ENCODE measurements at regions not wholly inside any gene's neighbourhood (a gene's known extent, or its start where the extent isn't known, plus 50 kb on each side); places are given as distances from the start of the nearest gene placed in this dataset.
"Not testable (repeated sequence)": the region's sequence is repeated elsewhere in the genome, so short reads cannot be mapped to it uniquely, and the experiment has no call there.

DNA sequence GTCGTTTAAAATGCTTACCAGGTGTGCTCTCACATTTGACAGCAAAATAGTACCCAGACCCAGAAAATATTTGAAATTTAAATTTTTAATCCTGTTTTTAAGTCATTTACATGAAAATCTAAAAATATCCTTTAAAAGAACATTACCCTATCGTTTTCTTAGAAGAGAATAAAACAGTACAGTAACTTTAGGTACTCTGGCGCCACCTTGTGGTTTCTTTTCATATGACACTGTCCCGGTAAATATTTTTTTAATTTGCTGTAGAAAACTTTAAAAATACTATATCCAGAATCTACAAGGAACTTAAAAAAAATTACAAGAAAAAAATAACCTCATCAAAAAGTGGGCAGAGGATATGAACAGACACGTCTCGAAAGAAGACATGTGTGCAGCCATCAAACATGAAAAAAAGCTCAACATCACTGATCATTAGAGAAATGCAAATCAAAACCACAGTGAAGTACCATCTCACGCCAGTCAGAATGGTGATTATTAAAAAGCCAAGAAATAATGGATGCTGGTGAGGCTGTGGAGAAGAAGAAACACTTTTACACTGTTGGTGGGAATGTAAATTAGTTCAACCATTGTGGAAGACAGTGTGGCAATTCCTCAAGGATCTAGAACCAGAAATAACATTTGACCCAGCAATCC is 129.2 kb downstream of the RGS21 start:
- no peaks in the 10 kb centered on the region for H3K27me3 ChIP-seq (ENCODE audit: control insufficient read depth in 1 of 2, insufficient read depth in 2 of 2, low read length in 2 of 2)
- H3K36me3 ChIP-seq (ENCODE audit: control insufficient read depth in 2 of 2, insufficient read depth in 2 of 2, low read length in 1 of 2) = no peaks in the 10 kb centered on the region
- no peak overlapping the region for H3K27ac ChIP-seq (ENCODE audit: low read depth in 2 of 2, low read length in 1 of 2)
- no peaks in the 10 kb centered on the region for H3K9me3 ChIP-seq (ENCODE audit: control insufficient read depth in 2 of 2, insufficient read depth in 1 of 2, low read depth in 1 of 2, low read length in 1 of 2)
- H3K4me3 ChIP-seq (ENCODE audit: low read depth in 1 of 2, low read length in 2 of 2) = no peak overlapping the region
- H3K4me1 ChIP-seq (ENCODE audit: control insufficient read depth in 2 of 2, insufficient read depth in 2 of 2, low read length in 1 of 2) = no peaks in the 10 kb centered on the region
- WGBS, 2 donors = 14 to 15% methylated on average over 7 of the region's 7 CpGs

- H3K27me3 ChIP-seq (ENCODE audit: control insufficient read depth in 1 of 2, insufficient read depth in 2 of 2, low read length in 2 of 2) = no peaks in the 10 kb centered on the region
- no peaks in the 10 kb centered on the region for H3K36me3 ChIP-seq (ENCODE audit: control insufficient read depth in 2 of 2, insufficient read depth in 2 of 2, low read length in 1 of 2)
- H3K4me3 ChIP-seq (ENCODE audit: low read depth in 1 of 2, low read length in 2 of 2) = no peak overlapping the region
- no peak overlapping the region for H3K27ac ChIP-seq (ENCODE audit: low read depth in 2 of 2, low read length in 1 of 2)
- no peaks in the 10 kb centered on the region for H3K9me3 ChIP-seq (ENCODE audit: control insufficient read depth in 2 of 2, insufficient read depth in 1 of 2, low read depth in 1 of 2, low read length in 1 of 2)
- H3K4me1 ChIP-seq (ENCODE audit: control insufficient read depth in 2 of 2, insufficient read depth in 2 of 2, low read length in 1 of 2) = no peaks in the 10 kb centered on the region
Observed at GRCh38 chr1:192448026-192448578, 127.5 kb upstream of the RGS1 start.

GRCh38 chr1:192453360-192453992 is 122.1 kb upstream of the RGS1 start:
- Histone ChIP-seq H3K4me3 (ENCODE audit: low read depth in 1 of 2, low read length in 2 of 2) (no peak overlapping the region), H3K4me1 (ENCODE audit: control insufficient read depth in 2 of 2, insufficient read depth in 2 of 2, low read length in 1 of 2) (no peaks in the 10 kb centered on the region), H3K27me3 (ENCODE audit: control insufficient read depth in 1 of 2, insufficient read depth in 2 of 2, low read length in 2 of 2) (no peaks in the 10 kb centered on the region), H3K36me3 (ENCODE audit: control insufficient read depth in 2 of 2, insufficient read depth in 2 of 2, low read length in 1 of 2) (no peaks in the 10 kb centered on the region), H3K27ac (ENCODE audit: low read depth in 2 of 2, low read length in 1 of 2) (no peak overlapping the region), H3K9me3 (ENCODE audit: control insufficient read depth in 2 of 2, insufficient read depth in 1 of 2, low read depth in 1 of 2, low read length in 1 of 2) (no peaks in the 10 kb centered on the region)
- 83% methylated on average over 8 of the region's 8 CpGs for WGBS, 2 donors

DNA sequence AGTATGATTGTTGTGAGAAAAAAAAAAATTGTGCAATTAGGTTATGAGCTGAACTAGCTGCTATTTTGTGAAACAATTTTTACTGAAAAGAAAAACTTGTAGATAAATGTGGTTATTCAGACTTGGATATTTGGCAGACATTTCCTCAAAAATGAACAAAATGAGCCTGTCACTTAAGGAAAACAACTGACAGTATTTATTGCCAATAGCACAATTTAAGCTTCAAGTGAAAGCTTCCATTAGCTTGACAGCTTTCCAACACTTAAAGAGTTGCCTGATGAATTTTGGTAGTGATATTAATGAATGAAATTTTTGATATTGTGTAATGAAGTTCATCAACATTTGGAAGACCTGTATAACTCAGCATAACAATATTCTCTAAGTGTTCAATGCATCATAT is 116.1 kb upstream of the RGS1 start:
- no peak overlapping the region for H3K4me3 ChIP-seq (ENCODE audit: low read depth in 1 of 2, low read length in 2 of 2)
- H3K4me1 ChIP-seq (ENCODE audit: control insufficient read depth in 2 of 2, insufficient read depth in 2 of 2, low read length in 1 of 2) = no peaks in the 10 kb centered on the region
- H3K36me3 ChIP-seq (ENCODE audit: control insufficient read depth in 2 of 2, insufficient read depth in 2 of 2, low read length in 1 of 2) = no peaks in the 10 kb centered on the region
- no peak overlapping the region for H3K27ac ChIP-seq (ENCODE audit: low read depth in 2 of 2, low read length in 1 of 2)
- H3K27me3 ChIP-seq (ENCODE audit: control insufficient read depth in 1 of 2, insufficient read depth in 2 of 2, low read length in 2 of 2) = no peaks in the 10 kb centered on the region
- no peaks in the 10 kb centered on the region for H3K9me3 ChIP-seq (ENCODE audit: control insufficient read depth in 2 of 2, insufficient read depth in 1 of 2, low read depth in 1 of 2, low read length in 1 of 2)

DNA sequence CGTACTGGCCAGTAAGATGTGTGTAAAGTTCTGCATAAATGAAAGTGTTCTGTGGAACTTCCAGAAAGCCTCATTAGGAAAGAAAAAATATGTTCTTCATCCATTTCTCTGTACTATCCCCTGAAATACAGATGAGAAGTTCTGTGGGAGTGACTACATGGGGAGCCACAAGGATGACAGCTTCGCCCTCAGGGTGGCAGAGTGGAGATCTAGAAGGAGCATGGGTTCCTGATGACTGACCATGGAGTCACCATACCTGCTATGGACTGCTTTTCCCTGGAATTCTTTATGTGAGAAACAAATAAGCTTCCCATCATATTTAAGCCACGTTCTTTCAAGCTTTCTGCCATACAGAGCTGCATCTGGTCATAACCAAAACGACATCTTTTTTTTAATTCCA is 113.9 kb upstream of the RGS1 start:
- Histone ChIP-seq H3K4me1 (ENCODE audit: control insufficient read depth in 2 of 2, insufficient read depth in 2 of 2, low read length in 1 of 2) (no peaks in the 10 kb centered on the region), H3K9me3 (ENCODE audit: control insufficient read depth in 2 of 2, insufficient read depth in 1 of 2, low read depth in 1 of 2, low read length in 1 of 2) (no peaks in the 10 kb centered on the region), H3K4me3 (ENCODE audit: low read depth in 1 of 2, low read length in 2 of 2) (no peak overlapping the region), H3K36me3 (ENCODE audit: control insufficient read depth in 2 of 2, insufficient read depth in 2 of 2, low read length in 1 of 2) (no peaks in the 10 kb centered on the region), H3K27me3 (ENCODE audit: control insufficient read depth in 1 of 2, insufficient read depth in 2 of 2, low read length in 2 of 2) (no peaks in the 10 kb centered on the region), H3K27ac (ENCODE audit: low read depth in 2 of 2, low read length in 1 of 2) (no peak overlapping the region)
- WGBS, 2 donors = 85 to 87% methylated on average over 4 of the region's 4 CpGs

DNA sequence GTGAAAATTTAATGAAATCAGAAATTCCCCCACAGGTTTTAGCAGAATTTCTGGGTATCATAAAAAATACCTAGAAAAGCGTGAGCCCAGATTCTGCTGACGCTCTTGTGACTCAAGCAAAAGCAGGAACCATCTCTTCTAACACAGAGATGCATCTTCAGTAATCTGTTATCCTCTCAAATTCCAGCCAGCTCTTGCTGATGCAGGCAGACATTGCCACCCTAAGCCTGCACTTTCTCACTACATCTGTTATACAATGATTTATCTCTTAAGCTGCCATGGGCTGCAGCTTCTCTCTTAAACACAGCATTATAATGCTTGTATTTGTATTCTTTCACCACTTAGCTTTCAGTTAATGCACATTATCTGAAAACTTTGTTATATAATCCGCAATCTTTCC is 113.0 kb upstream of the RGS1 start:
- no peaks in the 10 kb centered on the region for H3K36me3 ChIP-seq (ENCODE audit: control insufficient read depth in 2 of 2, insufficient read depth in 2 of 2, low read length in 1 of 2)
- no peaks in the 10 kb centered on the region for H3K27me3 ChIP-seq (ENCODE audit: control insufficient read depth in 1 of 2, insufficient read depth in 2 of 2, low read length in 2 of 2)
- H3K4me3 ChIP-seq (ENCODE audit: low read depth in 1 of 2, low read length in 2 of 2) = no peak overlapping the region
- 82 to 86% methylated on average over 3 of the region's 3 CpGs for WGBS, 2 donors
- H3K27ac ChIP-seq (ENCODE audit: low read depth in 2 of 2, low read length in 1 of 2) = no peak overlapping the region
- H3K4me1 ChIP-seq (ENCODE audit: control insufficient read depth in 2 of 2, insufficient read depth in 2 of 2, low read length in 1 of 2) = no peaks in the 10 kb centered on the region
- no peaks in the 10 kb centered on the region for H3K9me3 ChIP-seq (ENCODE audit: control insufficient read depth in 2 of 2, insufficient read depth in 1 of 2, low read depth in 1 of 2, low read length in 1 of 2)

DNA sequence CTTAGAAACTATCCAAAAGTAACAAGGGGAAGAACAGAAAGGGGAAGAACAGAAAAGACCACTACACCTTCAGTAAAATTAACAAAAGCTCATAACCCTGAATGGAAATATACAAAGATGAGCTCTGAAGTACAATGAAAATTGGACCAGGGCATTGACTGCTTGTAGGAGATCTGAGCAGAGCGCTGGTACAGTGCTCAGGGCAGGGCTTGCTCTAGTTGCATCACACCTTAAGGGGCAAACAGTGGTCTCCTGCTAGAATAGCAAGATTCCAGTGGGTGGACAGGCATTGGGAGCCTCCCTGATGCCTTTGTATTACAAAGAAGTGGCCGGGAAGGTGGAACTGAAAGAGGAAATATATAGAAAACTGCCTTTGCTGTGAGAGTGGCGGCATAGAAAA is 111.9 kb upstream of the RGS1 start:
- Histone ChIP-seq H3K27me3 (ENCODE audit: control insufficient read depth in 1 of 2, insufficient read depth in 2 of 2, low read length in 2 of 2) (no peaks in the 10 kb centered on the region), H3K4me3 (ENCODE audit: low read depth in 1 of 2, low read length in 2 of 2) (no peak overlapping the region), H3K36me3 (ENCODE audit: control insufficient read depth in 2 of 2, insufficient read depth in 2 of 2, low read length in 1 of 2) (no peaks in the 10 kb centered on the region), H3K27ac (ENCODE audit: low read depth in 2 of 2, low read length in 1 of 2) (no peak overlapping the region), H3K9me3 (ENCODE audit: control insufficient read depth in 2 of 2, insufficient read depth in 1 of 2, low read depth in 1 of 2, low read length in 1 of 2) (no peaks in the 10 kb centered on the region), H3K4me1 (ENCODE audit: control insufficient read depth in 2 of 2, insufficient read depth in 2 of 2, low read length in 1 of 2) (no peaks in the 10 kb centered on the region)
- 75 to 84% methylated on average over 3 of the region's 3 CpGs for WGBS, 2 donors

GRCh38 chr1:192465221-192465620 is 110.4 kb upstream of the RGS1 start:
- H3K27me3 ChIP-seq (ENCODE audit: control insufficient read depth in 1 of 2, insufficient read depth in 2 of 2, low read length in 2 of 2); H3K27ac ChIP-seq (ENCODE audit: low read depth in 2 of 2, low read length in 1 of 2); H3K9me3 ChIP-seq (ENCODE audit: control insufficient read depth in 2 of 2, insufficient read depth in 1 of 2, low read depth in 1 of 2, low read length in 1 of 2); H3K4me3 ChIP-seq (ENCODE audit: low read depth in 1 of 2, low read length in 2 of 2); H3K4me1 ChIP-seq (ENCODE audit: control insufficient read depth in 2 of 2, insufficient read depth in 2 of 2, low read length in 1 of 2); H3K36me3 ChIP-seq (ENCODE audit: control insufficient read depth in 2 of 2, insufficient read depth in 2 of 2, low read length in 1 of 2): not testable (repeated sequence)
- WGBS, 2 donors = 73 to 79% methylated on average over 4 of the region's 4 CpGs

DNA sequence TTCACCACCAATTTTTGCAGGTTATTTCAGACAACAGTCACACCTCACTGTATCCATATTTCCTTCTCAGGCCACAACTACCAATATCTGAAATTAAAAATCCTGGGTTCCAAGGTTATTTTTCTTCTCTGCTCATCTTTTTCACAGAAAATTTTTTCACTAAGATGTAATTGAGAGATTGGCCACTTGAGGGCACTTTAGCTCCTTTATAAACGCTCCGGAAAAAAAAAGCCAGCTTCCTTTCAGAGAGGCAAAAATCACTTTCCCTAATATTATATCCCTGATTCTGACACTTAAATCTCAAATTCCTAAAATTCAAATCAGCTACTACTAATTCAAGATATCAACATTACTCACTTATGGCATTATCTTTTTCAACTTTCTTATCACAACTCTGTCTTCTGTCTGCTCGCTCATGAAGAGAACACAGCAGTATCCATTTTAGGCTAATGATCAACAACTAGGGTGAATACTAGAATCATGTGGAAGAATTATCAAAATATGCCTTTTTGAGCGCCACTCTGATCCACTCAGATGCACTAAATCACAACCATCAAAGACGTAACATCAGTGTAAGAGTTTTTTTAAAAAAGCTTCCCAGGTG is 101.4 kb upstream of the RGS1 start:
- Histone ChIP-seq H3K9me3 (ENCODE audit: control insufficient read depth in 2 of 2, insufficient read depth in 1 of 2, low read depth in 1 of 2, low read length in 1 of 2) (no peaks in the 10 kb centered on the region), H3K27ac (ENCODE audit: low read depth in 2 of 2, low read length in 1 of 2) (no peak overlapping the region), H3K4me1 (ENCODE audit: control insufficient read depth in 2 of 2, insufficient read depth in 2 of 2, low read length in 1 of 2) (no peaks in the 10 kb centered on the region), H3K27me3 (ENCODE audit: control insufficient read depth in 1 of 2, insufficient read depth in 2 of 2, low read length in 2 of 2) (no peaks in the 10 kb centered on the region), H3K4me3 (ENCODE audit: low read depth in 1 of 2, low read length in 2 of 2) (no peak overlapping the region), H3K36me3 (ENCODE audit: control insufficient read depth in 2 of 2, insufficient read depth in 2 of 2, low read length in 1 of 2) (no peaks in the 10 kb centered on the region)
- 42% methylated on average over 5 of the region's 5 CpGs for whole genome bisulfite sequencing, 2 donors

GRCh38 chr1:192475329-192475728 is 100.2 kb upstream of the RGS1 start:
- no peaks in the 10 kb centered on the region for H3K9me3 ChIP-seq (ENCODE audit: control insufficient read depth in 2 of 2, insufficient read depth in 1 of 2, low read depth in 1 of 2, low read length in 1 of 2)
- 92% methylated on average over 6 of the region's 6 CpGs for whole genome bisulfite sequencing, 2 donors
- H3K36me3 ChIP-seq (ENCODE audit: control insufficient read depth in 2 of 2, insufficient read depth in 2 of 2, low read length in 1 of 2) = no peaks in the 10 kb centered on the region
- no peaks in the 10 kb centered on the region for H3K4me1 ChIP-seq (ENCODE audit: control insufficient read depth in 2 of 2, insufficient read depth in 2 of 2, low read length in 1 of 2)
- no peak overlapping the region for H3K4me3 ChIP-seq (ENCODE audit: low read depth in 1 of 2, low read length in 2 of 2)
- no peak overlapping the region for H3K27ac ChIP-seq (ENCODE audit: low read depth in 2 of 2, low read length in 1 of 2)
- H3K27me3 ChIP-seq (ENCODE audit: control insufficient read depth in 1 of 2, insufficient read depth in 2 of 2, low read length in 2 of 2) = no peaks in the 10 kb centered on the region
